BE2C (cell line): ENCODE measurements at regions not wholly inside any gene's neighbourhood (a gene's known extent, or its start where the extent isn't known, plus 50 kb on each side); places are given as distances from the start of the nearest gene placed in this dataset.

Experiments used
- DNase-seq: peaks from one replicate; pipeline ENCODE4 v3.0.0-alpha.2; 2020
- H3K27me3 ChIP-seq: fragments of 250-450 bp; sonication (Bioruptor Pico); 2 replicates; pipeline ENCODE4 v1.5.1; 2020; ENCODE audit warnings: mild to moderate bottlenecking
- H3K36me3 ChIP-seq: fragments of 250-450 bp; sonication (Bioruptor Pico); 2 replicates; pipeline ENCODE4 v1.5.1; 2020; ENCODE audit warnings: mild to moderate bottlenecking
- H3K4me1 ChIP-seq: fragments of 250-450 bp; sonication (Bioruptor Pico); 2 replicates; pipeline ENCODE4 v1.5.1; 2020
- H3K4me3 ChIP-seq: 2 replicates; pipeline ENCODE4 v1.5.1; 2011; ENCODE audit warnings: low read depth, low read length
- H3K9me3 ChIP-seq: fragments of 250-450 bp; sonication (Bioruptor Pico); 2 replicates; pipeline ENCODE4 v1.5.1; 2020
- CTCF ChIP-seq: IDR thresholded peaks from 2 replicates; pipeline ENCODE4 v1.5.1; 2012; ENCODE audit warnings: mild to moderate bottlenecking, low read depth, low read length

DNA sequence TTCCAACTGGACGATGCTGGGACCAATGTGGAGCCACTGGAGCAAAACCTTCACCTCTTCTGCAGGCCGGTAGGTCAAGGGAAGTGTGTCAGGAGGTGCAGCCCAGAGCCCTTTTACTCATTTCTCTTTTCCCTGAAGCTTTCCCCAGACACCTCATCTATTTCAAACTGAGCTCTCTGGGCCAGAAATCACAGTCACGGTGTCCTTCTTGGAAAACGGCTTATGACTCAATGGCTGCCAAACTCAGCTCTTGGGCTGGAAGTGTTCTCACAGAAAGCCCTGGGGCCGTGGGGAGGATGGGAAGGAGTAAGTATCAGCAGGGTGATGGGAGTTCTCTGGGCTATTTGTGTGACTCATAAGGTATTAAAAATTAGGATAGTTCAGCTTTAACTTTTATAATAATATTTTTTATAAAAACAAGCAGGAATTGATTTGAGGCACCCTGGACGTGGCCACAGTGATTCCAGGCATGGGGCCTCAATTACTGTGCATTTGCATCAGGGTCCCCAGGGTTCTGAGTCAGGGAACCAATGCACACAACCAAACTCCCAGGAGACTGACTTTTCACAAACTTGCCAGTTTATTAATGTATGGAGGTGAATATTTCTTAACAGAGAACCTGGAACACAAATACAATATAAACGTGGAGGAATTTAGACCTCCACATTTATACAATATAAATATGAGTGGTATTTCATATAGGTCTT is 187.4 kb upstream of the TMEM72 start:
- no peak for DNase-seq

DNA sequence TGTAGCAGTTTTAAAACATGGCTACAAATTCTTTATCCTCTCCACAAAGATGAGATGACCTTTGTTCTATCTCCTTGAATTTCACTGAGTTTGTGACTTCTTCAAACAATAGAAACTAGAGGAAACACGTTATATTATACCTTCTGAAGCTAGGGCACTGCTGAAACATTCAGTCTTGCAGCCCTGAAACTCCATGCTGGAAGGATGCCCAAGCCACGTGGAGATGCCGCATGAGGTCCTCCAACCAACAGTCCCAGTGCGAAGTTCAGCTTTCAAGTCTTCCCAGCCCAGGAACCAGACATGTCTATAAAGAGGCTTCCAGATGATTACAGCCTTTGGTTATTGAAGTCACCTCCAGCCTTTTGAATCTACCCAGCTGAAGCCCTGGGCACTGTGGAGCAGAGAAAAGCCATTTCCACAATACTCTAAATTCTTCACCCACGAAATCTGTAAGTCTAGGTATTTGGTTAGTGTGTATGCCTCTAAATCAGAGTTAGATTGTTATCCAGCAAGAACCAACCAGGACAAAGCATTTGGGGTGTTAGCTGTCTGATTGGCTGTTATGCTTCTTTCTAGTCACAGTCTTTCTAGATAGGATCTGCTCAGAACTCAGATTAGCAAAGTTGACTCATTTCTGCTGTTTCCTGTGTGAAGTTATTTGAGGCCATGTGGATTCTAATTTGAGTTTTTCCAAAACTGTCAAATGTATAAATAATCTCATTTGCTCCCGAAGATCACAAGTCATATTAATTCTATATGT is 186.5 kb upstream of the TMEM72 start:
- Histone ChIP-seq H3K9me3 (no peaks in the 10 kb centered on the region), H3K27me3 (no peaks in the 10 kb centered on the region), H3K4me3 (no peak overlapping the region), H3K36me3 (no peaks in the 10 kb centered on the region), H3K4me1 (no peaks in the 10 kb centered on the region)
- DNase-seq = no peak
- TF ChIP-seq CTCF = no peak

More for the DNA sequence above, 187.4 kb upstream of the TMEM72 start:
- Histone ChIP-seq H3K36me3 (no peaks in the 10 kb centered on the region), H3K9me3 (no peaks in the 10 kb centered on the region), H3K27me3 (no peaks in the 10 kb centered on the region), H3K4me1 (no peaks in the 10 kb centered on the region), H3K4me3 (no peak overlapping the region)
- TF ChIP-seq CTCF = no peak

DNA sequence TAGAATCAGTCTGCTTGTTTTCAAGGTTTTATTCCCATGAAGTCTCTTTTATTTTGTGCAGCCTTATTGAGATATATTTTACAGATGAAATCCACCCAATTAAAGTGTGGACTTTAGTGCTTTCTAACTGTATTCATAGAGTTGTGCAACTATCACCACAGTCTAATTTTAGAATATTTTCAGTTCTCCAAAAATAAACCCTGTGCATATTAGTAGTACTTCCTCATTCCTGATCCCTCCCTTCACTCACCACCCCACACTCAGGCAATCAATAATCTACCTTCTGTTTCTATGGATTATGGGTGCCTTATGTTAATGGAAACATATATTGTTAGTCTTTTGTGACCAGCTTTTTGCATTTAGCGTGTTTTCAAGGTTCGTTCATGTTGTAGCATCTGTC is 185.7 kb upstream of the TMEM72 start:
- no peak for TF ChIP-seq CTCF
- Histone ChIP-seq H3K4me1 (no peaks in the 10 kb centered on the region), H3K36me3 (no peaks in the 10 kb centered on the region), H3K4me3 (no peak overlapping the region), H3K9me3 (no peaks in the 10 kb centered on the region), H3K27me3 (no peaks in the 10 kb centered on the region)
- DNase-seq = no peak

DNA sequence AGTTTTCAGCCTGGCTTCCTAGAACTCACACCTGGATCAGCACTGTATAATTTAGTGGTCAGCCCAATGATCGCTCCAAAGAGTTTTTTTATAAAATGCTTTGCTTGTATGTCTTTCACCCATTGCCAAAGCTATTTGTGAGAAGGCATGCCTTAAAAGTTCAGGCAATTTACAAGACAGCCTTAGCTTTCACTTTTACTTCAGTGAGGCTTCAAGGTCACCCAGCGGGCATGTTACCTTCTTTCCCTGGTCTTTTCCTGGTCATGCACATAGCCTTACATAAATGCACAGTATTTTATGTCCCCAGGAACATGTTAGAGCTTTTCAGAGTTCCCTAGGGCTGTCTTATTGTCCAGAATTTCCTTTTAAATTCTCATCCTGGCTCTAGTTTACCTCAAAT is 179.9 kb upstream of the TMEM72 start:
- no peak for DNase-seq
- Histone ChIP-seq H3K4me1 (no peaks in the 10 kb centered on the region), H3K9me3 (no peaks in the 10 kb centered on the region), H3K36me3 (no peaks in the 10 kb centered on the region), H3K4me3 (no peak overlapping the region), H3K27me3 (no peaks in the 10 kb centered on the region)
- TF ChIP-seq CTCF = no peak

DNA sequence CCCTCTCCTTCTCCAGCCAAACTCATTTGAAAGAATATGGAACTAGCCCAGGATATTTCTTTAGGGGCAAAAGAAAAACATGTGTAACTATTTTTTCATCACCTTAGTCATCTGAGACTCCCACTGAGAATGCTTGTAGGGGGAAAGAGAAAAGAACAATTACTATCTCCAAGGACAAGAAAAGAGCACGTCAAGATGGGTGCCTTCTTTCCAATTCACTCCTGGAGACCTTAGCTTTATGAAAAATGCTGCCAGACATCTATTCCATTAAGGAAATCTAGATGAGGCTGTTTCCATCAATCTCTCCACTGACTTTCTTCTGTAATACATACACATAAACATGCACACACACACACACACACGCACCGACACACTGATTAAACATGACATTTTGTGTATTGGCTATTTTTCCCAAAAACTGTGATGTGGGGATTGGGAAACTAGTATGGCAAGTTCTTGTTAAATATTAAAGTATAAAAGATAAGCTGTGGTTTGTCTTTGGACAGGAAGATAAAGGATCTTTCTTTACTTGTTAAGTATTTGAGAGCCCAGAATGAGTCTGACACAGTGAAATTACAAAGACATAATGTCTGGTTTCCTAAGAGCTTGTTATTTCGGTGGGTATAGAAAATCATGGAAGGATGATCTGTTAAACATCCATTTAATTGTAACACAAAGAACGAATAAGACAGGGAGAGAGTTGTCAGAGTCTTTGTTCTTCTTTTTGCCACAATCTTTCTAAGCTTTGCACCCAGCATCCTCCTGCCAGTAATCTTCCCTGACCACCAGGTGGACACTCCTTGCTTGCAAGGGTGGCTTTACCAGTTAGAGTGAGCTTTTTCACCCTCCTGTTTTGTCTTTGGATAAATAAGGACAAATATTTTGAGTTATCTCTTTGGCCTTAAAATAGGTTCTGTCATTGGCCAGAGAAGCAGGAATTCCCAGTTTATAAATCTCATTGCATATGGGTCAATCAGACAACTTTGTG is 177.3 kb upstream of the TMEM72 start:
- Histone ChIP-seq H3K9me3 (no peaks in the 10 kb centered on the region), H3K27me3 (no peaks in the 10 kb centered on the region), H3K36me3 (no peaks in the 10 kb centered on the region), H3K4me1 (no peaks in the 10 kb centered on the region), H3K4me3 (no peak overlapping the region)
- DNase-seq = no peak
- TF ChIP-seq CTCF = no peak
